GM18517 (cell line): ENCODE measurements at regions not wholly inside any gene's neighbourhood (a gene's known extent, or its start where the extent isn't known, plus 50 kb on each side); places are given as distances from the start of the nearest gene placed in this dataset.

Source experiments
- ATAC-seq: cut with Tn5 transposase; IDR thresholded peaks from one replicate; pipeline ENCODE4 v1.9.1; 2021; ENCODE audit warnings: mild to moderate bottlenecking, moderate library complexity; ENCODE audit not compliant: unreplicated experiment

- ATAC-seq, result no peak
These were observed 137.2 kb downstream of the PFKFB3 start for GRCh38 chr10:6339891-6340290.

GRCh38 chr10:6342096-6342685, 139.5 kb downstream of the PFKFB3 start:
- no peak for ATAC-seq

GRCh38 chr10:6343305-6344010, 140.7 kb downstream of the PFKFB3 start:
- ATAC-seq, result no peak

- no peak for ATAC-seq
These were observed 142.7 kb downstream of the PFKFB3 start for GRCh38 chr10:6345404-6345803.

- ATAC-seq, result no peak
These were observed 143.9 kb downstream of the PFKFB3 start for GRCh38 chr10:6346631-6347030.

- ATAC-seq, result peak; percentile 32
These were observed 144.7 kb downstream of the PFKFB3 start for GRCh38 chr10:6347391-6347951.

- ATAC-seq, result peak; percentile 92
These were observed 145.6 kb downstream of the PFKFB3 start for GRCh38 chr10:6348096-6348874.

- no peak for ATAC-seq
These were observed 147.3 kb downstream of the PFKFB3 start for GRCh38 chr10:6349846-6350535.

GRCh38 chr10:6350609-6351008, 147.9 kb downstream of the PFKFB3 start:
- no peak for ATAC-seq

GRCh38 chr10:6351495-6351894, 148.8 kb downstream of the PFKFB3 start:
- no peak for ATAC-seq

GRCh38 chr10:6353526-6353925, 150.8 kb downstream of the PFKFB3 start:
- no peak for ATAC-seq

- no peak for ATAC-seq
These were observed 151.5 kb downstream of the PFKFB3 start for GRCh38 chr10:6354168-6354772.

- ATAC-seq, result no peak
These were observed 153.6 kb downstream of the PFKFB3 start for GRCh38 chr10:6356280-6356793.

- no peak for ATAC-seq
These were observed 159.1 kb downstream of the PFKFB3 start for GRCh38 chr10:6361869-6362268.

- no peak for ATAC-seq
These were observed 160.1 kb downstream of the PFKFB3 start for GRCh38 chr10:6362879-6363278.

GRCh38 chr10:6363511-6363910, 160.8 kb downstream of the PFKFB3 start:
- no peak for ATAC-seq

GRCh38 chr10:6364283-6364682, 161.6 kb downstream of the PFKFB3 start:
- no peak for ATAC-seq

- no peak for ATAC-seq
These were observed 162.2 kb downstream of the PFKFB3 start for GRCh38 chr10:6364893-6365292.

GRCh38 chr10:6365384-6365783, 162.7 kb downstream of the PFKFB3 start:
- no peak for ATAC-seq
